IMR-90 (cell line): ENCODE measurements at regions not wholly inside any gene's neighbourhood (a gene's known extent, or its start where the extent isn't known, plus 50 kb on each side); places are given as distances from the start of the nearest gene placed in this dataset.

Source experiments
- ATAC-seq: fragments of 200-7000 bp; cut with Tn5 transposase; 2 replicates; pipeline ENCODE4 v1.9.1; 2020; ENCODE audit warnings: low read depth, mild to moderate bottlenecking, moderate library complexity
- BruUV-seq: library from RNA; stranded (reverse); fragments of 400-500 nt; replicated peaks from 2 replicates; lab custom pipeline; 2021; lab: Mats Ljungman, UMichigan
- CTCF ChIA-PET: fragments of 300-600 bp; formaldehyde crosslinking; extraction: SDS; loops from one replicate; lab custom pipeline; 2021; ENCODE audit warnings: antibody characterized with exemption; lab: Yijun Ruan, JAX
- POLR2A ChIA-PET: fragments of 300-600 bp; sonication (Branson Sonifier 250); formaldehyde crosslinking; loops from one replicate; lab custom pipeline; 2022; ENCODE audit warnings: antibody characterized with exemption; ENCODE audit not compliant: unreplicated experiment; lab: Charles Lee
- DNase-seq: peaks from one replicate; pipeline ENCODE4 v3.0.0; 2013
- H2AFZ ChIP-seq: replicated peaks from 2 replicates; pipeline ENCODE3; 2013; ENCODE audit warnings: low read length, mild to moderate bottlenecking; ENCODE audit not compliant: poor library complexity
- H2AK5ac ChIP-seq: 2 replicates; pipeline ENCODE4 v1.6.1; 2013; ENCODE audit warnings: low read depth, low read length, inconsistent platforms
- H2AK9ac ChIP-seq: replicated peaks from 2 replicates; pipeline ENCODE3; 2013; ENCODE audit warnings: mild to moderate bottlenecking, low read depth, low read length, moderate library complexity; ENCODE audit not compliant: poor library complexity
- H2BK120ac ChIP-seq: 2 replicates; pipeline ENCODE4 v1.6.1; 2013; ENCODE audit warnings: low read depth, low read length, inconsistent platforms
- H2BK15ac ChIP-seq: 3 replicates; pipeline ENCODE4 v1.6.1; 2013; ENCODE audit warnings: low read depth, low read length, inconsistent platforms
- H2BK20ac ChIP-seq: 2 replicates; pipeline ENCODE4 v1.6.1; 2013; ENCODE audit warnings: low read depth, mild to moderate bottlenecking, inconsistent platforms, low read length, moderate library complexity
- H2BK5ac ChIP-seq: 2 replicates; pipeline ENCODE4 v1.6.1; 2013; ENCODE audit warnings: mild to moderate bottlenecking, low read depth, low read length, inconsistent platforms; ENCODE audit not compliant: poor library complexity, severe bottlenecking
- H3K14ac ChIP-seq: replicated peaks from 2 replicates; pipeline ENCODE4 v1.6.1; 2013; ENCODE audit warnings: low read depth, low read length, inconsistent platforms
- H3K18ac ChIP-seq: 2 replicates; pipeline ENCODE4 v1.6.1; 2013; ENCODE audit warnings: low read depth, low read length, control low read depth
- H3K23ac ChIP-seq: 2 replicates; pipeline ENCODE4 v1.6.1; 2013; ENCODE audit warnings: low read depth, low read length, inconsistent platforms
- H3K27ac ChIP-seq: 2 replicates; pipeline ENCODE4 v1.5.1; 2013; ENCODE audit warnings: mild to moderate bottlenecking, control low read depth, low read length; ENCODE audit not compliant: insufficient read depth
- H3K27me3 ChIP-seq: 2 replicates; pipeline ENCODE4 v1.6.1; 2013; ENCODE audit warnings: low read length; ENCODE audit not compliant: control insufficient read depth, insufficient read depth
- H3K36me3 ChIP-seq: 2 replicates; pipeline ENCODE4 v1.6.1; 2013; ENCODE audit warnings: low read length, mixed read lengths; ENCODE audit not compliant: control insufficient read depth, insufficient read depth
- H3K4ac ChIP-seq: 2 replicates; pipeline ENCODE4 v1.6.1; 2013; ENCODE audit warnings: low read depth, low read length, inconsistent platforms
- H3K4me1 ChIP-seq: 2 replicates; pipeline ENCODE4 v1.6.1; 2013; ENCODE audit warnings: low read length, mixed read lengths; ENCODE audit not compliant: control insufficient read depth, insufficient read depth
- H3K4me2 ChIP-seq: 2 replicates; pipeline ENCODE4 v1.6.1; 2013; ENCODE audit warnings: low read depth, mild to moderate bottlenecking, control low read depth, low read length, moderate library complexity
- H3K4me3 ChIP-seq: 2 replicates; pipeline ENCODE4 v1.5.1; 2013; ENCODE audit warnings: low read depth, mild to moderate bottlenecking, control low read depth, low read length, moderate library complexity; ENCODE audit not compliant: insufficient read depth
- H3K56ac ChIP-seq: 2 replicates; pipeline ENCODE4 v1.6.1; 2013; ENCODE audit warnings: low read length, inconsistent platforms; ENCODE audit not compliant: insufficient read depth; ENCODE audit errors: extremely low read depth
- H3K79me1 ChIP-seq, 2 experiments: 2 replicates each; pipeline ENCODE4 v1.6.1; 2013; ENCODE audit warnings: low read length in 2 of 2, inconsistent platforms in 1 of 2, low read depth in 1 of 2
- H3K9ac ChIP-seq: 2 replicates; pipeline ENCODE4 v1.6.1; 2013; ENCODE audit warnings: low read depth, low read length, control low read depth
- H3K9me1 ChIP-seq: 2 replicates; pipeline ENCODE4 v1.6.1; 2013; ENCODE audit warnings: low read length, inconsistent platforms; ENCODE audit not compliant: insufficient read depth
- H3K9me3 ChIP-seq: 2 replicates; pipeline ENCODE4 v1.6.1; 2013; ENCODE audit warnings: low read length; ENCODE audit not compliant: control insufficient read depth, insufficient read depth
- H4K20me1 ChIP-seq: 2 replicates; pipeline ENCODE4 v1.6.1; 2013; ENCODE audit warnings: low read length, inconsistent platforms; ENCODE audit not compliant: insufficient read depth
- H4K5ac ChIP-seq: 2 replicates; pipeline ENCODE4 v1.6.1; 2013; ENCODE audit warnings: mild to moderate bottlenecking, low read depth, low read length, control low read depth
- H4K8ac ChIP-seq, 2 experiments: 2 replicates each; pipeline ENCODE4 v1.6.1; 2013; ENCODE audit warnings: low read depth in 2 of 2, low read length in 2 of 2, control low read depth in 1 of 2, inconsistent platforms in 1 of 2
- H4K91ac ChIP-seq: 2 replicates; pipeline ENCODE4 v1.6.1; 2013; ENCODE audit warnings: low read depth, low read length, inconsistent platforms; ENCODE audit not compliant: insufficient read depth
- RCOR1 ChIP-seq: IDR thresholded peaks from 2 replicates; pipeline ENCODE4 v1.6.1; 2012; ENCODE audit warnings: mild to moderate bottlenecking, low read length, improper control_type of control experiment; ENCODE audit not compliant: insufficient replicate concordance
- RFX5 ChIP-seq: IDR thresholded peaks from 2 replicates; pipeline ENCODE4 v1.8.0; 2012; ENCODE audit warnings: low read depth, mild to moderate bottlenecking, low read length, moderate library complexity
- dilution Hi-C: fragments of 300-500 bp; cut with HindIII; formaldehyde crosslinking; loops from one replicate; pipeline ENCODE4 v1.14.3; 2018; ENCODE audit warnings: low sequenced_read_pairs; ENCODE audit not compliant: unreplicated experiment
- in situ Hi-C: fragments of 300-500 bp; cut with MboI; formaldehyde crosslinking; loops from 3 replicates; pipeline ENCODE4 v1.14.3; 2019; ENCODE audit warnings: low sequenced_read_pairs, inconsistent platforms, mixed read lengths
- intact Hi-C: fragments of 100-400 bp; cut with micrococcal nuclease; formaldehyde crosslinking; loops from 2 replicates; pipeline ENCODE4 v1.10.0; 2022
- TF ChIP-seq, protein P1 (sequence below): conservative IDR thresholded peaks from 2 replicates; pipeline ENCODE4 v1.5.1; 2012; ENCODE audit warnings: mild to moderate bottlenecking, low read depth, low read length, improper control_type of control experiment

DNA sequence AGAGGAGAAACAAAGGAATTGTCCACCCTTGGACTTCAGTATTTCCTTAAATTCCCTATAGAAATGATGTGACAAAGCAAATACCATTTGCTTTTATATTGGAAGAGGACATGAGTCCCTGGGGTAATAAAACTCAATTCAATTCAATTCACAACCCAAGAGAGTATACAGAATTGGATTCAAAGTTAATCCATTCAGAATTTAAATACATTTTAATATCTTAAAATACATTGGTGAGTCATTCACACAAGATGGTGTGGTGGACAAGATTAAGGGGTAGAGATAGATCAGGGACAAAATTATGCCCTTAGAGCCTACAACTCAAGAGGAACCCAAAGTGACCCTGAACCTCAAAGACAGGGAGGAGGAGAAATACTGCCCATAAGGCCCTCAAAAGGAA is 495.0 kb upstream of the TMPO start:
- no TSS peak for BruUV-seq
- in situ Hi-C loops: no loop called here

More for the DNA sequence above, 495.0 kb upstream of the TMPO start:
- no peaks in the 10 kb centered on the region for H3K79me1 ChIP-seq
- H3K4ac ChIP-seq: no peak overlapping the region
- no peak overlapping the region for H3K23ac ChIP-seq
- no peak overlapping the region for H3K14ac ChIP-seq
- H3K56ac ChIP-seq: no peak overlapping the region
- no peak overlapping the region for H2AFZ ChIP-seq
- ChIA-PET POLR2A (no interaction called here), CTCF (no interaction called here)
- H3K27me3 ChIP-seq: no peaks in the 10 kb centered on the region
- H2BK15ac ChIP-seq: no peak overlapping the region
- H3K9me1 ChIP-seq: no peaks in the 10 kb centered on the region
- H4K8ac ChIP-seq: no peak overlapping the region
- H3K4me2 ChIP-seq: no peak overlapping the region
- DNase-seq (no peak), ATAC-seq (no peak)
- H3K36me3 ChIP-seq: no peaks in the 10 kb centered on the region
- H2BK20ac ChIP-seq: no peak overlapping the region
- no peaks in the 10 kb centered on the region for H4K20me1 ChIP-seq
- H3K4me3 ChIP-seq: no peak overlapping the region
- no peak overlapping the region for H3K27ac ChIP-seq
- H4K91ac ChIP-seq: no peak overlapping the region
- H2BK5ac ChIP-seq: no peak overlapping the region
- intact Hi-C loops (no loop called here), dilution Hi-C loops (no loop called here)
- no peaks in the 10 kb centered on the region for H3K4me1 ChIP-seq
- no peak overlapping the region for H3K9ac ChIP-seq
- H2AK5ac ChIP-seq: no peak overlapping the region
- peaks cover 3% of the 10 kb centered on the region for H3K9me3 ChIP-seq
- H3K18ac ChIP-seq: no peak overlapping the region
- H2BK120ac ChIP-seq: no peak overlapping the region
- no peak for TF ChIP-seq RFX5
- TF ChIP-seq RCOR1: no peak
- TF ChIP-seq, protein P1, sequence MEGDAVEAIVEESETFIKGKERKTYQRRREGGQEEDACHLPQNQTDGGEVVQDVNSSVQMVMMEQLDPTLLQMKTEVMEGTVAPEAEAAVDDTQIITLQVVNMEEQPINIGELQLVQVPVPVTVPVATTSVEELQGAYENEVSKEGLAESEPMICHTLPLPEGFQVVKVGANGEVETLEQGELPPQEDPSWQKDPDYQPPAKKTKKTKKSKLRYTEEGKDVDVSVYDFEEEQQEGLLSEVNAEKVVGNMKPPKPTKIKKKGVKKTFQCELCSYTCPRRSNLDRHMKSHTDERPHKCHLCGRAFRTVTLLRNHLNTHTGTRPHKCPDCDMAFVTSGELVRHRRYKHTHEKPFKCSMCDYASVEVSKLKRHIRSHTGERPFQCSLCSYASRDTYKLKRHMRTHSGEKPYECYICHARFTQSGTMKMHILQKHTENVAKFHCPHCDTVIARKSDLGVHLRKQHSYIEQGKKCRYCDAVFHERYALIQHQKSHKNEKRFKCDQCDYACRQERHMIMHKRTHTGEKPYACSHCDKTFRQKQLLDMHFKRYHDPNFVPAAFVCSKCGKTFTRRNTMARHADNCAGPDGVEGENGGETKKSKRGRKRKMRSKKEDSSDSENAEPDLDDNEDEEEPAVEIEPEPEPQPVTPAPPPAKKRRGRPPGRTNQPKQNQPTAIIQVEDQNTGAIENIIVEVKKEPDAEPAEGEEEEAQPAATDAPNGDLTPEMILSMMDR: no peak
- no peak overlapping the region for H4K5ac ChIP-seq
- H2AK9ac ChIP-seq: no peak overlapping the region
